GM12878 (cell line): ENCODE measurements at regions not wholly inside any gene's neighbourhood (a gene's known extent, or its start where the extent isn't known, plus 50 kb on each side); places are given as distances from the start of the nearest gene placed in this dataset.

Experiments used
- BCL3 ChIP-seq: IDR thresholded peaks from 2 replicates; pipeline ENCODE4 v1.6.1; 2011; ENCODE audit warnings: borderline replicate concordance, low read depth, mild to moderate bottlenecking, moderate library complexity, low read length; ENCODE audit not compliant: insufficient read depth, poor library complexity, severe bottlenecking
- BRCA1 ChIP-seq: IDR thresholded peaks from 2 replicates; pipeline ENCODE4 v1.6.1; 2011; ENCODE audit warnings: low read depth, low read length, improper control_type of control experiment
- CTCF ChIP-seq, 3 experiments: IDR thresholded peaks in 2 of 3; conservative IDR thresholded peaks in 1 of 3; 2 replicates each; pipeline ENCODE4 v1.5.1; 2011; ENCODE audit warnings: low read depth in 3 of 3, low read length in 3 of 3, mild to moderate bottlenecking in 3 of 3, control low read depth in 2 of 3, moderate library complexity in 2 of 3, inconsistent platforms in 1 of 3, mixed read lengths in 1 of 3; ENCODE audit not compliant: control insufficient read depth in 2 of 3, insufficient read depth in 1 of 3; ENCODE audit errors: extremely low read depth in 1 of 3
- EZH2 ChIP-seq: IDR thresholded peaks from 2 replicates; pipeline ENCODE4 v1.6.1; 2012; ENCODE audit warnings: low read depth, mild to moderate bottlenecking, control low read depth, inconsistent platforms, low read length, borderline replicate concordance; ENCODE audit not compliant: control insufficient read depth
- MXI1 ChIP-seq: fragments of 150-350 bp; IDR thresholded peaks from 2 replicates; pipeline ENCODE4 v1.6.1; 2011; ENCODE audit warnings: low read depth, mild to moderate bottlenecking, inconsistent platforms, low read length, improper control_type of control experiment
- POLR2A ChIP-seq: IDR thresholded peaks from 2 replicates; pipeline ENCODE4 v1.6.1; 2011; ENCODE audit warnings: low read depth, mild to moderate bottlenecking, low read length
- SP1 ChIP-seq: IDR thresholded peaks from one replicate; pipeline ENCODE4 v1.6.1; 2011; ENCODE audit warnings: low read depth, low read length
- SPI1 ChIP-seq: IDR thresholded peaks from 2 replicates; pipeline ENCODE4 v1.6.1; 2011; ENCODE audit warnings: low read depth, mild to moderate bottlenecking, low read length, moderate library complexity, borderline replicate concordance; ENCODE audit not compliant: insufficient read depth
- SREBF2 ChIP-seq: IDR thresholded peaks from 2 replicates; pipeline ENCODE4 v1.6.1; 2012; ENCODE audit warnings: mild to moderate bottlenecking, low read length
- SRF ChIP-seq, 2 experiments: IDR thresholded peaks; 2 replicates each; pipeline ENCODE4 v1.6.1; 2011; ENCODE audit warnings: low read depth in 2 of 2, low read length in 2 of 2, mild to moderate bottlenecking in 1 of 2, moderate library complexity in 1 of 2
- USF2 ChIP-seq: IDR thresholded peaks from 2 replicates; pipeline ENCODE4 v1.6.1; 2011; ENCODE audit warnings: low read depth, low read length, improper control_type of control experiment, borderline replicate concordance
- ZNF274 ChIP-seq: IDR thresholded peaks from one replicate; pipeline ENCODE4 v1.8.0; 2011; ENCODE audit not compliant: insufficient read length, insufficient read depth
- ZNF622 ChIP-seq: fragments of 450-650 bp; IDR thresholded peaks from 2 replicates; pipeline ENCODE4 v1.6.1; 2017; ENCODE audit warnings: mild to moderate bottlenecking, inconsistent platforms

GRCh38 chr13:100887729-100888151, 213.1 kb upstream of the TMTC4 start:
- no peak for TF ChIP-seq ZNF274
- TF ChIP-seq CTCF (IDR thresholded peaks at IDR 0.05 in 2 of 3, conservative IDR thresholded peaks at IDR 0.05 in 1 of 3; ENCODE audit: control insufficient read depth in 2 of 3, extremely low read depth in 1 of 3, insufficient read depth in 1 of 3, low read depth in 3 of 3, low read length in 3 of 3): no peak
- TF ChIP-seq SP1: no peak
- TF ChIP-seq BRCA1: no peak
- no peak for TF ChIP-seq BCL3
- no peak for TF ChIP-seq USF2
- TF ChIP-seq ZNF622: no peak
- TF ChIP-seq MXI1: no peak
- no peak for TF ChIP-seq SPI1
- TF ChIP-seq EZH2: no peak
- TF ChIP-seq SREBF2: no peak
- no peak for TF ChIP-seq POLR2A
- TF ChIP-seq SRF (IDR thresholded peaks at IDR 0.05; ENCODE audit: low read depth in 2 of 2, low read length in 2 of 2): no peak
